Chondrocyte (in vitro differentiated cells): ENCODE measurements at regions not wholly inside any gene's neighbourhood (a gene's known extent, or its start where the extent isn't known, plus 50 kb on each side); places are given as distances from the start of the nearest gene placed in this dataset.

Source experiments
- DNase-seq: peaks from one replicate; pipeline ENCODE4 v3.0.0; 2021; ENCODE audit warnings: mixed read lengths, low spot score
- H3K27ac Mint-ChIP-seq: one replicate; pipeline ENCODE4 v1.8.0; 2021; ENCODE audit warnings: mild to moderate bottlenecking, moderate library complexity, mixed read lengths; ENCODE audit not compliant: unreplicated experiment
- H3K27me3 Mint-ChIP-seq: 2 replicates; pipeline ENCODE4 v1.8.0; 2021; ENCODE audit warnings: low read depth, mixed read lengths
- H3K36me3 Mint-ChIP-seq: 2 replicates; pipeline ENCODE4 v1.8.0; 2021; ENCODE audit warnings: low read depth, mixed read lengths
- H3K4me1 Mint-ChIP-seq: 2 replicates; pipeline ENCODE4 v1.8.0; 2021; ENCODE audit warnings: low read depth, mild to moderate bottlenecking, mixed read lengths
- H3K4me3 Mint-ChIP-seq: one replicate; pipeline ENCODE4 v1.8.0; 2021; ENCODE audit warnings: mild to moderate bottlenecking, moderate library complexity, mixed read lengths; ENCODE audit not compliant: unreplicated experiment
- H3K9me3 Mint-ChIP-seq: 2 replicates; pipeline ENCODE4 v1.8.0; 2021; ENCODE audit warnings: low read depth, mixed read lengths
- CTCF ChIP-seq: fragments of 200-600 bp; sonication (generic); IDR thresholded peaks from 2 replicates; pipeline ENCODE4 v1.5.0; 2021; ENCODE audit warnings: antibody characterized with exemption, mild to moderate bottlenecking, moderate library complexity

GRCh38 chr5:61788548-61788947, 456.5 kb downstream of the ZSWIM6 start:
- H3K36me3 Mint-ChIP-seq: no peaks in the 10 kb centered on the region
- no peak for TF ChIP-seq CTCF
- peaks cover 20% of the 10 kb centered on the region for H3K27me3 Mint-ChIP-seq
- H3K27ac Mint-ChIP-seq: no peak overlapping the region
- no peak for DNase-seq
- H3K9me3 Mint-ChIP-seq: no peaks in the 10 kb centered on the region
- H3K4me3 Mint-ChIP-seq: no peak overlapping the region
- peaks cover 1% of the 10 kb centered on the region for H3K4me1 Mint-ChIP-seq

GRCh38 chr5:61790007-61790406, 457.9 kb downstream of the ZSWIM6 start:
- Mint-ChIP-seq H3K9me3 (no peaks in the 10 kb centered on the region), H3K4me1 (no peaks in the 10 kb centered on the region)

GRCh38 chr5:61790678-61791077, 458.6 kb downstream of the ZSWIM6 start:
- Mint-ChIP-seq H3K4me1 (no peaks in the 10 kb centered on the region), H3K36me3 (no peaks in the 10 kb centered on the region), H3K27me3 (peaks cover 15% of the 10 kb centered on the region), H3K4me3 (no peak overlapping the region), H3K9me3 (no peaks in the 10 kb centered on the region), H3K27ac (no peak overlapping the region)
- TF ChIP-seq CTCF: no peak
- DNase-seq: no peak

More at GRCh38 chr5:61790007-61790406, 457.9 kb downstream of the ZSWIM6 start:
- Mint-ChIP-seq H3K27ac (no peak overlapping the region), H3K27me3 (peaks cover 18% of the 10 kb centered on the region), H3K4me3 (no peak overlapping the region), H3K36me3 (no peaks in the 10 kb centered on the region)
- DNase-seq: no peak
- TF ChIP-seq CTCF: no peak

GRCh38 chr5:61796773-61797172, 464.7 kb downstream of the ZSWIM6 start:
- Mint-ChIP-seq H3K27me3 (peaks cover 5% of the 10 kb centered on the region), H3K9me3 (no peaks in the 10 kb centered on the region), H3K27ac (no peak overlapping the region), H3K36me3 (no peaks in the 10 kb centered on the region), H3K4me3 (no peak overlapping the region), H3K4me1 (no peaks in the 10 kb centered on the region)
- DNase-seq: no peak
- TF ChIP-seq CTCF: no peak

- DNase-seq: no peak
- Mint-ChIP-seq H3K9me3 (no peaks in the 10 kb centered on the region), H3K36me3 (no peaks in the 10 kb centered on the region), H3K4me1 (peaks cover 9% of the 10 kb centered on the region), H3K27me3 (peaks cover 2% of the 10 kb centered on the region), H3K27ac (no peak overlapping the region), H3K4me3 (no peak overlapping the region)
- TF ChIP-seq CTCF: no peak
Observed at GRCh38 chr5:61800450-61800849, 468.4 kb downstream of the ZSWIM6 start.
